HL-60 (cell line): ENCODE measurements at regions not wholly inside any gene's neighbourhood (a gene's known extent, or its start where the extent isn't known, plus 50 kb on each side); places are given as distances from the start of the nearest gene placed in this dataset.

Experiments
- DNase-seq, 2 experiments: peaks; one replicate each; pipeline ENCODE4 v3.0.0-alpha.2; 2010 to 2020; ENCODE audit warnings: low read depth in 1 of 2, low spot score in 1 of 2
- H3K27ac ChIP-seq: fragments of 250-450 bp; sonication (Bioruptor Pico); replicated peaks from 2 replicates; pipeline ENCODE4 v1.5.1; 2020; ENCODE audit warnings: mild to moderate bottlenecking, moderate library complexity
- H3K27me3 ChIP-seq: fragments of 250-450 bp; sonication (Bioruptor Pico); 2 replicates; pipeline ENCODE4 v1.5.1; 2021; ENCODE audit warnings: mild to moderate bottlenecking, moderate library complexity; ENCODE audit not compliant: insufficient read depth, poor library complexity, severe bottlenecking
- H3K4me3 ChIP-seq: replicated peaks from 2 replicates; pipeline ENCODE4 v1.5.1; 2011; ENCODE audit warnings: mild to moderate bottlenecking, control low read depth, low read length; ENCODE audit not compliant: insufficient read depth
- GABPA ChIP-seq: IDR thresholded peaks from 2 replicates; pipeline ENCODE4 v1.6.1; 2012; ENCODE audit warnings: low read depth
- POLR2AphosphoS5 ChIP-seq: IDR thresholded peaks from 2 replicates; pipeline ENCODE4 v1.6.1; 2012; ENCODE audit warnings: low read depth
- REST ChIP-seq: IDR thresholded peaks from 2 replicates; pipeline ENCODE4 v1.6.1; 2012; ENCODE audit warnings: low read depth; ENCODE audit not compliant: insufficient replicate concordance
- SPI1 ChIP-seq: IDR thresholded peaks from 2 replicates; pipeline ENCODE4 v1.6.1; 2012; ENCODE audit warnings: low read depth, mild to moderate bottlenecking, borderline replicate concordance
- TF ChIP-seq, protein P1 (sequence below): IDR thresholded peaks from one replicate; pipeline ENCODE4 v1.5.1; 2011; ENCODE audit warnings: low read length, control low read depth, inconsistent platforms; ENCODE audit not compliant: insufficient read depth

DNA sequence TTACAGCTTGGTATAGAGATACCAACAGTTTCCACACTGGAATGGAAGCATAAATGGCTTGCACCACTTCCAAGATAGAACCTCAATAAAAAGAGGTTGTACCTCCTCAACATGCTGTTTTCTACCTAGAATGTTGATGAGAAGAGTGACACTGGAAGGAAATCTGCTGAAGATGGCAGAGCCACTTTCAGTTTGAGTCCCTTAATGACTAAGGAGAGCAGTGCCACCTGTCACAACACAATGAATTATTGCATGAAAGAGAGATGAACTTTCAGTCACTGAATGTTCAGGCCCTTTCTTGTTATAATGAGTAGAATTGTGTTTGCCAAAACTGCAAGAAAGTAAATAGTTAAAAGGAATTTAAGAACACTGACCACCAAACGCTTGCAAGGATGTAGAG lies 958.5 kb downstream of the DTWD2 start:
- TF ChIP-seq REST: no peak
- no peak for TF ChIP-seq GABPA
- TF ChIP-seq, protein P1, sequence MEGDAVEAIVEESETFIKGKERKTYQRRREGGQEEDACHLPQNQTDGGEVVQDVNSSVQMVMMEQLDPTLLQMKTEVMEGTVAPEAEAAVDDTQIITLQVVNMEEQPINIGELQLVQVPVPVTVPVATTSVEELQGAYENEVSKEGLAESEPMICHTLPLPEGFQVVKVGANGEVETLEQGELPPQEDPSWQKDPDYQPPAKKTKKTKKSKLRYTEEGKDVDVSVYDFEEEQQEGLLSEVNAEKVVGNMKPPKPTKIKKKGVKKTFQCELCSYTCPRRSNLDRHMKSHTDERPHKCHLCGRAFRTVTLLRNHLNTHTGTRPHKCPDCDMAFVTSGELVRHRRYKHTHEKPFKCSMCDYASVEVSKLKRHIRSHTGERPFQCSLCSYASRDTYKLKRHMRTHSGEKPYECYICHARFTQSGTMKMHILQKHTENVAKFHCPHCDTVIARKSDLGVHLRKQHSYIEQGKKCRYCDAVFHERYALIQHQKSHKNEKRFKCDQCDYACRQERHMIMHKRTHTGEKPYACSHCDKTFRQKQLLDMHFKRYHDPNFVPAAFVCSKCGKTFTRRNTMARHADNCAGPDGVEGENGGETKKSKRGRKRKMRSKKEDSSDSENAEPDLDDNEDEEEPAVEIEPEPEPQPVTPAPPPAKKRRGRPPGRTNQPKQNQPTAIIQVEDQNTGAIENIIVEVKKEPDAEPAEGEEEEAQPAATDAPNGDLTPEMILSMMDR: no peak
- no peak for TF ChIP-seq POLR2AphosphoS5
- no peak for TF ChIP-seq SPI1
- no peak overlapping the region for H3K27ac ChIP-seq
- no peaks in the 10 kb centered on the region for H3K27me3 ChIP-seq
- no peak for DNase-seq
- H3K4me3 ChIP-seq: no peak overlapping the region

DNA sequence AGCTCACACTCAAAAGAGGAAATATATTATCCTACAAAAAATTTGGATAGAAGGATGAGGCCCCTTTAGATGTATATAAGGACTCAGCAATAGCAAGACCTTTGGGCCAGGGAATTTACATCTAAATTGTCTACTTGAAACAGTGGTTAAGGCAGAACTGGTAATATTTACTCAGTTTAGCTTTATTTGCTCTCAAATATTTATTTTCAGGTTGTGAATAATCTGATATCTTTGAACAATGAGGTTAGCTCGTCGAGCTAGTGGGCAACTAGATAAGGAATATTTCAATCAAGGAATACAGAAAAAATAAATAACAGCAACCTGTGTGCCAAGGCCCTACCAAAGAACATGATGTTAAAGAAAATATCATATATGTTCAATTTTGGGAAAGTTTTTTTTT lies 966.3 kb downstream of the DTWD2 start:
- no peak for DNase-seq
- Histone ChIP-seq H3K4me3 (no peak overlapping the region), H3K27me3 (no peaks in the 10 kb centered on the region), H3K27ac (no peak overlapping the region)
- TF ChIP-seq GABPA: no peak
- no peak for TF ChIP-seq SPI1
- TF ChIP-seq, protein P1: no peak
- no peak for TF ChIP-seq POLR2AphosphoS5
- TF ChIP-seq REST: no peak

DNA sequence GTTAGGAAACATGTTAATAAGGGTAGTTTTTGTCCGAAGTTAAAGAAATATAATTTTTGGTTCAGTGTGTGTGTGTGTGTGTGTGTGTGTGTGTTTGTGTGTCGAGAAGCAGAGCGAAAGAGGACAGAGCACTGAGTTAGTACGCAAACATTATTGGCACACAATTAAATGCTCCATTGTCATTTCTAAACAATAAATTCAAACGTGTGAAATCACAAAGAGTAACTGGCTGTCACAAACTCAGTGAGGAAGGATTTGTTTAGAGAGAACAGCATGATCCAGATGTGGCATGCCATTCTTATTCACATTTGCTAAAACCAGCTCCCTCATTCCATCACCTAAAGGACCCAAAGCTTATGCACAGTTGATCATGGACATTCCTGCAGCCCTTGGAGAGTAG lies 970.8 kb downstream of the DTWD2 start:
- Histone ChIP-seq H3K27ac (no peak overlapping the region), H3K4me3 (no peak overlapping the region), H3K27me3 (no peaks in the 10 kb centered on the region)
- DNase-seq: no peak
- TF ChIP-seq GABPA (no peak), REST (no peak), POLR2AphosphoS5 (no peak), SPI1 (no peak)
- TF ChIP-seq, protein P1: no peak
